Left ventricle myocardium inferior (tissue), 1 donor: ENCODE measurements at regions not wholly inside any gene's neighbourhood (a gene's known extent, or its start where the extent isn't known, plus 50 kb on each side); places are given as distances from the start of the nearest gene placed in this dataset.

Experiments used
- DNase-seq: peaks from one replicate; pipeline ENCODE4 v3.0.0-alpha.2; 2020
- H3K27ac ChIP-seq: fragments of 200-600 bp; replicated peaks from 2 replicates; pipeline ENCODE4 v1.8.0; 2021
- H3K27me3 ChIP-seq: fragments of 200-600 bp; 2 replicates; pipeline ENCODE4 v1.8.0; 2021; ENCODE audit warnings: low read depth
- H3K36me3 ChIP-seq: fragments of 200-600 bp; 2 replicates; pipeline ENCODE4 v1.8.0; 2021
- H3K4me1 ChIP-seq: fragments of 200-600 bp; 2 replicates; pipeline ENCODE4 v1.8.0; 2021
- H3K4me3 ChIP-seq: fragments of 200-600 bp; 2 replicates; pipeline ENCODE4 v1.8.0; 2021; ENCODE audit warnings: mild to moderate bottlenecking, moderate library complexity
- H3K9me3 ChIP-seq: fragments of 200-600 bp; replicated peaks from 2 replicates; pipeline ENCODE4 v1.8.0; 2021
- intact Hi-C: fragments of 100-400 bp; cut with micrococcal nuclease; formaldehyde crosslinking; loops from one replicate; pipeline ENCODE4 v1.11.0; 2022
- TF ChIP-seq, protein P1 (sequence below): fragments of 200-600 bp; IDR thresholded peaks from 2 replicates; pipeline ENCODE4 v1.8.0; 2021; ENCODE audit warnings: antibody characterized with exemption, mild to moderate bottlenecking, borderline replicate concordance
- donor health status: DM: no; HTN: yes; CAD: no; lungs with severe emphysema.

DNA sequence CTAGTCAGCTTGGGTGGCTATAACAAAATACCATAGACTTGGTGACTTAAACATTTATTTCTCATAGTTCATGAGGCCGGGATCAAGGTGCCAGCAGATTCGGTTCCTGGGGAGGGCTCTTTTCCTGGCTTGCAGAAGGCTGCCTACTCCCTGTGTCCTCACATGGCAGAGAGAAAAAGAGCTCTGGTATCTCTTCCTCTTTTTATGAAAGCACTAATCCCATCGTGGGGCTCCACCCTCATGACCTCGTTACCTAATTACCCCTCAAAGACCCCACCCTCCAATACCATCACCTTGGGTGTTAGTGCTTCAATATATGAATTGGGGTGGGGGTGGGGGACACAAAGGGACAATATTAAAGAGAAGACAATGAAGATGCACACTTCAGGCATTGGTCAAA, 67.1 kb upstream of the CCBE1 start:
- Histone ChIP-seq H3K36me3 (no peaks in the 10 kb centered on the region), H3K4me1 (no peaks in the 10 kb centered on the region), H3K9me3 (peaks cover 7% of the 10 kb centered on the region), H3K4me3 (no peak overlapping the region), H3K27ac (no peak overlapping the region), H3K27me3 (peaks cover 4% of the 10 kb centered on the region)
- no peak for DNase-seq
- intact Hi-C loops, result no loop called here
- TF ChIP-seq, protein P1, sequence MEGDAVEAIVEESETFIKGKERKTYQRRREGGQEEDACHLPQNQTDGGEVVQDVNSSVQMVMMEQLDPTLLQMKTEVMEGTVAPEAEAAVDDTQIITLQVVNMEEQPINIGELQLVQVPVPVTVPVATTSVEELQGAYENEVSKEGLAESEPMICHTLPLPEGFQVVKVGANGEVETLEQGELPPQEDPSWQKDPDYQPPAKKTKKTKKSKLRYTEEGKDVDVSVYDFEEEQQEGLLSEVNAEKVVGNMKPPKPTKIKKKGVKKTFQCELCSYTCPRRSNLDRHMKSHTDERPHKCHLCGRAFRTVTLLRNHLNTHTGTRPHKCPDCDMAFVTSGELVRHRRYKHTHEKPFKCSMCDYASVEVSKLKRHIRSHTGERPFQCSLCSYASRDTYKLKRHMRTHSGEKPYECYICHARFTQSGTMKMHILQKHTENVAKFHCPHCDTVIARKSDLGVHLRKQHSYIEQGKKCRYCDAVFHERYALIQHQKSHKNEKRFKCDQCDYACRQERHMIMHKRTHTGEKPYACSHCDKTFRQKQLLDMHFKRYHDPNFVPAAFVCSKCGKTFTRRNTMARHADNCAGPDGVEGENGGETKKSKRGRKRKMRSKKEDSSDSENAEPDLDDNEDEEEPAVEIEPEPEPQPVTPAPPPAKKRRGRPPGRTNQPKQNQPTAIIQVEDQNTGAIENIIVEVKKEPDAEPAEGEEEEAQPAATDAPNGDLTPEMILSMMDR, result no peak

DNA sequence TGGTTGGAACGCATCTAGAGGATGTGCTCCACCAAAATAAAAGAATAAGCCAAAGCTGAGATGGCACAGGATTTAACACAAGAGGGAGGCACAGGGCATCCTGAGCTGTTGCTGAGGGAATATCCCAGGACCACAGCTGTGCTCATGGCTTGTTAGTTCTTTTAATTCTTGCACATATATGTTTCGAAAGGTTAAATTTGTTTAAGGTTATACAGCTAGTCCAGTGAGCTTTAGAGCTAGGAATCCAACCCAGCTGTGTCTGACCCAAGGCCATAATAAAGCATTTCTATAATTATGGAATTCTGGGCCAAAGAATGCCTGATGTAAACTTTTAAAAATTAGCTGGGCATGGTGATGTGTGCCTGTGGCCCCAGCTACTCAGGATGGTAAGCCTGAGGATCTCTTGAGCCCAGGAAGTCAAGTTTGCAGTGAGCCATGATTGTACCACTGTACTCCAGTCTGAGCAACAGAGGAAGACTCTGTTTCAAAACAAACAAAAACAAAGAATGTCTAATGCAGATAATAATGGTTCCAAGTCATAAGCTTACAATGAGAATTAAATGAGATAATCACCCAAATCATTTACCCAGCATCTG, 66.4 kb upstream of the CCBE1 start:
- no peak overlapping the region for H3K27ac ChIP-seq
- intact Hi-C loops, result no loop called here
- TF ChIP-seq, protein P1, result no peak

DNA sequence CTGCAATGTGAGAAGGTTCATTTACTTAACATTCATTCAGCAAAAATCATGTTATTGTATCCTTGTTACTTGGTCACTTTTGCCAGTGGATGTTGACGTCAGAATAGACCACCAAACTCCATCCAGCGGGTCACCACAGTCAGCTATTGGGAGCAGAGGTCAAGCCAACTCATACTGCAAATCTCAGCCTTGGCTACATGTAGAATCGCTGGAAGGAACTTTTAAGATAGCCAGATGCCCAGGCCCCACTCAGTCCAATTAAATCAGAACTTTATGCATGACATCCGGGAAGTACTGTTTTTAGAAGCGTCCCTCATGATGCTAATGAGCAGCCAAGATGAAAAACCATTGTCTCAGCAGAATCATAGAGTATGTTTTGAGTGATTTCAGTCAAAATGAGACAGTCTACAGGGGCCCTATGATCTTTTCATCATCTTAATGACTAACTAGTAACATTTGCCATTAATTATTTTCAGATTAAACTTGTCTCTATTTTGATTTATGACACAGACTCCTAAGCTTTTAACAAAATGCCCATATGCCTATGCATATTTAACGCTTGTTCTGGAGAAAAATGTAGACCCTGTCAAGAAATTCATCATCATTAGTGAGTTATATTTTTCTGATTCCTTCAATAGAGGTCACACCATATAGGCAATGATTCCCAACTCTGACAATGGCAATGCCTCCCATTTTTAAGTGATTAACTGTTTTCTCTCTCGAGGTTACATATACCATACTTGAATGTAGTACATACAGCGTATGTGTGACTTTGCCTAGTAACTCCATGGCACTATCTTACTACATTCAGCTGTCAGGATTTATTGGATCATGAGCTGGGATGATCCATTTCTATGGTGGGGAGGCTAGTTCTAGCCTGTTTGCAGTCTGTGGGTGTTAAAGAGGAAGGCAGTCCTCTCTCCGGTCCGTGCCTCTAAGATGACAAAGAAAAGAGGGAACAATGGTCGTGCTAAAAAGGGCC, 63.7 kb upstream of the CCBE1 start:
- H3K9me3 ChIP-seq, result no peaks in the 10 kb centered on the region
- H3K27me3 ChIP-seq, result peaks cover 13% of the 10 kb centered on the region
- intact Hi-C loops, result no loop called here
- H3K4me1 ChIP-seq, result no peaks in the 10 kb centered on the region
- no peaks in the 10 kb centered on the region for H3K36me3 ChIP-seq
- TF ChIP-seq, protein P1, result no peak
- no peak overlapping the region for H3K27ac ChIP-seq
- no peak for DNase-seq
- no peak overlapping the region for H3K4me3 ChIP-seq

More for the DNA sequence above, 66.4 kb upstream of the CCBE1 start:
- H3K9me3 ChIP-seq, result peaks cover 7% of the 10 kb centered on the region
- H3K4me3 ChIP-seq, result no peak overlapping the region
- no peaks in the 10 kb centered on the region for H3K36me3 ChIP-seq
- H3K4me1 ChIP-seq, result no peaks in the 10 kb centered on the region
- H3K27me3 ChIP-seq, result peaks cover 4% of the 10 kb centered on the region
- DNase-seq, result no peak

DNA sequence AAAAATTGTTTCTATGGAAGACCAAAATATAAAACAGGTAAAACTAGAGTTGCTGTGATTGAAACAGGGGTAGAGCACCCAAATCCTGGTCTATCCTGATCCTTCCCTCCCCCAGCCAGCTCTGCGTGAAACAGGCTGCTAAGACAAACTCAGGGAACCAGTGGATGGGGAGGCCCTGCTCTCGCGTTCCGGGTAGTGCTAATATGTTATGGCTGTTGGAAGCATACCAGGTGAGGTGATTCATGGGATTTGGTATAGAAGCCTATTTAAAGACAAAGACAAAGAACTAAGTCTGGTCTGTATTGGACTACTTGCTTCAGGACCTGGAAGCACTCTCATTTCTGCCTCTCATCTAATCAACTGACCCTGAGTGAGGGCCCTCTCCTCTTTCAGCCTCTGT, 63.0 kb upstream of the CCBE1 start:
- Histone ChIP-seq H3K9me3 (no peaks in the 10 kb centered on the region), H3K4me3 (no peak overlapping the region), H3K4me1 (no peaks in the 10 kb centered on the region), H3K27me3 (peaks cover 15% of the 10 kb centered on the region), H3K36me3 (no peaks in the 10 kb centered on the region), H3K27ac (no peak overlapping the region)
- TF ChIP-seq, protein P1, result no peak
- DNase-seq, result no peak
- intact Hi-C loops, result no loop called here

DNA sequence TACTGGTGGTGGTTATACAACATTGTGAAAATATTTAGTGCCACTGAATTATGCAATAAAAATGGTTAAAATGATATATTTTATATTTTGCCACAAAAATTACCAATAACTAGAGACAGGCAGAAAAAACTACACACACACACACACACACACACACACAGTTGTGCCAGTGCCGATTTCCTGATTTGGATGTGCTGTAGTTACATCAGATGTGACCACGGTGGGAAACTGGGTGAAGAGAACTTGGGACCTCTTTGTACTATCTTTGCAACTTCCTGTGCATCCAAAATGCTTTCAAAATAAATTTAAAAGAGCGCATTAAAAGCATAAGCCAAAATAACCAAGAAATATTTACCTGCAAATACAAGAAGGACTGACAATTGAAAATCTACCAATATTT, 61.6 kb upstream of the CCBE1 start:
- Histone ChIP-seq H3K9me3 (no peaks in the 10 kb centered on the region), H3K4me1 (no peaks in the 10 kb centered on the region), H3K4me3 (no peak overlapping the region), H3K36me3 (no peaks in the 10 kb centered on the region), H3K27me3 (peaks cover 15% of the 10 kb centered on the region), H3K27ac (no peak overlapping the region)
- DNase-seq, result no peak
- TF ChIP-seq, protein P1, result no peak
- intact Hi-C loops, result no loop called here
